Endodermal cell (in vitro differentiated cells): ENCODE measurements at regions not wholly inside any gene's neighbourhood (a gene's known extent, or its start where the extent isn't known, plus 50 kb on each side); places are given as distances from the start of the nearest gene placed in this dataset.
A peak's percentile ranks its signal among the peaks of the same experiment; 100 is the strongest.

ENCODE experiments used
- DNase-seq: peaks from one replicate; pipeline ENCODE4 v3.0.0-alpha.2; 2017
- H3K27ac ChIP-seq: 2 replicates; pipeline ENCODE4 v1.5.1; 2013; ENCODE audit warnings: mild to moderate bottlenecking, low read depth, low read length, moderate library complexity
- H3K27me3 ChIP-seq: 2 replicates; pipeline ENCODE4 v1.6.1; 2013; ENCODE audit warnings: mild to moderate bottlenecking, low read length, moderate library complexity; ENCODE audit not compliant: insufficient read depth, control insufficient read depth, poor library complexity, severe bottlenecking
- H3K36me3 ChIP-seq: 2 replicates; pipeline ENCODE4 v1.7.0; 2013; ENCODE audit warnings: mild to moderate bottlenecking, low read length, moderate library complexity; ENCODE audit not compliant: control insufficient read depth, insufficient read depth
- H3K4me1 ChIP-seq: one replicate; pipeline ENCODE4 v1.7.0; 2013; ENCODE audit warnings: low read length; ENCODE audit not compliant: control insufficient read depth, insufficient read depth
- H3K4me3 ChIP-seq: 2 replicates; pipeline ENCODE4 v1.5.1; 2013; ENCODE audit warnings: mild to moderate bottlenecking, low read length, moderate library complexity
- H3K9ac ChIP-seq: 2 replicates; pipeline ENCODE4 v1.6.1; 2013; ENCODE audit warnings: mild to moderate bottlenecking, low read length, moderate library complexity; ENCODE audit not compliant: poor library complexity, severe bottlenecking; ENCODE audit errors: extremely low read depth
- H3K9me3 ChIP-seq: 2 replicates; pipeline ENCODE4 v1.6.1; 2013; ENCODE audit warnings: mild to moderate bottlenecking, low read length, moderate library complexity; ENCODE audit not compliant: control insufficient read depth
- H3K27ac Mint-ChIP-seq: 2 replicates; pipeline ENCODE4 v1.8.0; 2020; ENCODE audit warnings: mixed read lengths
- H3K27me3 Mint-ChIP-seq: 2 replicates; pipeline ENCODE4 v1.8.0; 2021; ENCODE audit warnings: mild to moderate bottlenecking, mixed read lengths; ENCODE audit not compliant: insufficient read depth
- H3K36me3 Mint-ChIP-seq: 2 replicates; pipeline ENCODE4 v1.8.0; 2020; ENCODE audit warnings: low read depth, mixed read lengths
- H3K4me1 Mint-ChIP-seq: 2 replicates; pipeline ENCODE4 v1.8.0; 2020; ENCODE audit warnings: mixed read lengths
- H3K4me3 Mint-ChIP-seq: 2 replicates; pipeline ENCODE4 v1.8.0; 2020; ENCODE audit warnings: mild to moderate bottlenecking, moderate library complexity, mixed read lengths
- H3K9me3 Mint-ChIP-seq: 2 replicates; pipeline ENCODE4 v1.8.0; 2020; ENCODE audit warnings: mild to moderate bottlenecking, mixed read lengths
- WGBS, 2 experiments: methylation state at CpG; one replicate each; pipeline versions ENCODE4 v1.1.5 to v1.1.7; 2013; ENCODE audit warnings: missing lambda C conversion rate in 2 of 2, mixed read lengths in 1 of 2; ENCODE audit not compliant: insufficient coverage in 1 of 2, insufficient read length in 1 of 2; 5-methylcytosine and 5-hydroxymethylcytosine counted together
- TF ChIP-seq, protein P1 (sequence below): fragments of 200-600 bp; sonication (generic); conservative IDR thresholded peaks from 2 replicates; pipeline ENCODE4 v1.5.0; 2021; ENCODE audit warnings: antibody characterized with exemption, mild to moderate bottlenecking

DNA sequence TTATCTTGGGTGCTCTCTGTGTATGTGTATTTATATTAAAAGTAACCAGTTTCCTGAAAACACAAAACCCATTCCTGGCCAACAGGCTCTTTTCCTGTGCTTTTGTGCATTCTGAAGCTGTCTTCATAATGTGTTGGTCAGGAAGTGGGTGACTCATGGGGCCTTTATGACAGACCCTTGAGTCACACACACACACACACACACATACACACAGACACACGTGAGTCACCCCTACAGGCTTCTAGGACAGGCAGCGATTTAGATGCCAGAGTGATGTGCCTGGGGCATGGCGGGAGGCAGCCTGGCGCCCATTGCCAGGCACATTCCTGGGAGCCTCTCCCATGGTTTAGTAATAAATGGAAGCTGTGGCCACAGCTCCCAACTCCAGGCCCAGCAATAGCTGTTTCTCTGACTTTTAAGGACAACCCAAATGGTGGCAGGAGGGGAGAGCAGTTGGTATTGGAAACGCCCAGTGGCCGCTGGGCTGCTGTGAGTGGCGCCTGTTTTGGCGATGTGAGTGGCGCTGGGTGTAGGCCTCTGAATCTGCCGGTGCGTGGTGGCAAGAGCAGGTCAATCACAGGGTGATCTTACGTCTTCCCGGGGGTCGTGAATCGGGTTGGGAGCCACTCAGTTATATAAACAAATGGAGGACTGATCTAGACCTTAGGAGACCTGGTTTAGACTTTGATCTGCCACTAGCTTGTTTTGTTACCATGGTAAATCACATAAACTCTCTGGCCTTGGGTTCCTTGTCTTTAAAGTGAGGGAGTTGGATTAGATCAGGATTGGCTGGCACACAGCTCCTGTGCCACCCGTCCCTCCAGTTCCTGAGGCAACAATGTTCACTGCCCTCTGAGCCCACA lies 150.7 kb upstream of the DLX2 start:
- no peaks in the 10 kb centered on the region for H3K27me3 ChIP-seq
- WGBS, 2 experiments: 79 to 80% methylated on average over 9 to 16 of the region's 16 CpGs
- no peaks in the 10 kb centered on the region for H3K9me3 ChIP-seq
- H3K9ac ChIP-seq: no peak overlapping the region
- Mint-ChIP-seq H3K36me3 (no peaks in the 10 kb centered on the region), H3K27ac (no peak overlapping the region), H3K9me3 (no peaks in the 10 kb centered on the region), H3K27me3 (peaks cover 12% of the 10 kb centered on the region), H3K4me1 (peaks cover 12% of the 10 kb centered on the region), H3K4me3 (no peak overlapping the region)
- TF ChIP-seq, protein P1, sequence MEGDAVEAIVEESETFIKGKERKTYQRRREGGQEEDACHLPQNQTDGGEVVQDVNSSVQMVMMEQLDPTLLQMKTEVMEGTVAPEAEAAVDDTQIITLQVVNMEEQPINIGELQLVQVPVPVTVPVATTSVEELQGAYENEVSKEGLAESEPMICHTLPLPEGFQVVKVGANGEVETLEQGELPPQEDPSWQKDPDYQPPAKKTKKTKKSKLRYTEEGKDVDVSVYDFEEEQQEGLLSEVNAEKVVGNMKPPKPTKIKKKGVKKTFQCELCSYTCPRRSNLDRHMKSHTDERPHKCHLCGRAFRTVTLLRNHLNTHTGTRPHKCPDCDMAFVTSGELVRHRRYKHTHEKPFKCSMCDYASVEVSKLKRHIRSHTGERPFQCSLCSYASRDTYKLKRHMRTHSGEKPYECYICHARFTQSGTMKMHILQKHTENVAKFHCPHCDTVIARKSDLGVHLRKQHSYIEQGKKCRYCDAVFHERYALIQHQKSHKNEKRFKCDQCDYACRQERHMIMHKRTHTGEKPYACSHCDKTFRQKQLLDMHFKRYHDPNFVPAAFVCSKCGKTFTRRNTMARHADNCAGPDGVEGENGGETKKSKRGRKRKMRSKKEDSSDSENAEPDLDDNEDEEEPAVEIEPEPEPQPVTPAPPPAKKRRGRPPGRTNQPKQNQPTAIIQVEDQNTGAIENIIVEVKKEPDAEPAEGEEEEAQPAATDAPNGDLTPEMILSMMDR: no peak
- H3K4me1 ChIP-seq: no peaks in the 10 kb centered on the region
- H3K4me3 ChIP-seq: no peak overlapping the region
- no peak overlapping the region for H3K27ac ChIP-seq
- DNase-seq: no peak
- no peaks in the 10 kb centered on the region for H3K36me3 ChIP-seq

DNA sequence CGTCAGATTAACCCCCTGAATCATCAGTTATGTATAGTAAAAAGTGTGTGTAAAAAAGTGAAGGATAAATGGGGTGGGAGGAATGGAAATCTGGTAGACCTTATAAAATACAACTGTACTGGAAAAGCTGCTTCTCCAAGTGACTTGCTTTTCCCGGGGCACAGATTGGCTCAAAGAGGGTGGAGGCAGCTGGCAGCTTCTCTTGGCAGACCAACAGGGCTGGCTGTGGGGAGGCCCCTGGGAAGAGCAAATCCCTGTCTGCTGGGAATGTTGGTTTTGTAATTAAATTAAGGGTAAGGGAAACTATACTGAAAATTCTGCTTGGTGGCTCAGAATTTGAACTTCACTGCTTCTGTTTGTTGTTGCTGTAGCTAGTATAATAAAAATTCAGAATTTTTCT lies 154.2 kb upstream of the DLX2 start:
- no peak for DNase-seq
- Mint-ChIP-seq H3K4me1 (peaks cover 2% of the 10 kb centered on the region), H3K4me3 (no peak overlapping the region), H3K27ac (no peak overlapping the region), H3K27me3 (peaks cover 8% of the 10 kb centered on the region), H3K36me3 (no peaks in the 10 kb centered on the region), H3K9me3 (no peaks in the 10 kb centered on the region)
- no peaks in the 10 kb centered on the region for H3K4me1 ChIP-seq
- no peaks in the 10 kb centered on the region for H3K9me3 ChIP-seq
- no peak overlapping the region for H3K9ac ChIP-seq
- TF ChIP-seq, protein P1: no peak
- WGBS, 2 experiments: 92 to 100% methylated on average over 1 to 2 of the region's 2 CpGs
- H3K36me3 ChIP-seq: no peaks in the 10 kb centered on the region
- no peak overlapping the region for H3K27ac ChIP-seq
- H3K27me3 ChIP-seq: no peaks in the 10 kb centered on the region
- H3K4me3 ChIP-seq: no peak overlapping the region

- Mint-ChIP-seq H3K4me3 (no peak overlapping the region), H3K4me1 (peaks cover 2% of the 10 kb centered on the region), H3K27me3 (no peaks in the 10 kb centered on the region), H3K27ac (no peak overlapping the region), H3K9me3 (peaks cover 4% of the 10 kb centered on the region), H3K36me3 (no peaks in the 10 kb centered on the region)
- H3K36me3 ChIP-seq: no peaks in the 10 kb centered on the region
- no peak overlapping the region for H3K4me3 ChIP-seq
- 89 to 95% methylated on average over 3 to 4 of the region's 4 CpGs for WGBS, 2 experiments
- no peaks in the 10 kb centered on the region for H3K27me3 ChIP-seq
- H3K9me3 ChIP-seq: no peaks in the 10 kb centered on the region
- peak overlapping the region; percentile 58 for H3K27ac ChIP-seq
- no peaks in the 10 kb centered on the region for H3K4me1 ChIP-seq
- H3K9ac ChIP-seq: no peak overlapping the region
- no peak for DNase-seq
- TF ChIP-seq, protein P1: no peak
Observed at GRCh38 chr2:172259827-172260226, 157.1 kb upstream of the DLX2 start.
